ENCODE measurements at regions not wholly inside any gene's neighbourhood (a gene's known extent, or its start where the extent isn't known, plus 50 kb on each side); places are given as distances from the start of the nearest gene placed in this dataset.

DNA sequence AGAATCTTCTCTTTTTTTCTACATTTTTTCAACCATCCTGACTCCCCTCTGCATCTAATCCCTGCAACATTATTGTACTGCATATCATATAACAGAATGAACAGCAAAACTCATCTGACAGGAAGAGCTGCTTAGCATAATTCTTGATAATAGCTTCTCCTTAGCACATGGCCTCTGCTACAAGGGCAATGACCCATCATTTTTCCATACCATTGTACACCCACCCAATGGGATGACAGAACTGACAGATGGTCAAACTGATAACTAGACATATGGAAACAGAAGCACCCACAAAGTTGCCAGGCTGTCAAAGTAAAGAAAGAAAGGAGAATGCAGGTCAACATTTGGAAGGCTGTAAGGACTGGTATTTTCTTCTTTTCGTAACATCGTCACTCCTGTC, 390.4 kb upstream of the USP15 start:
- TF ChIP-seq L3MBTL2 (conservative IDR thresholded peaks at IDR 0.05): no peak
- no peak for TF ChIP-seq CTBP1 (IDR thresholded peaks at IDR 0.05; ENCODE audit: borderline replicate concordance)
- no peak for TF ChIP-seq FOXK2 (IDR thresholded peaks at IDR 0.05)
- TF ChIP-seq LEF1 (IDR thresholded peaks at IDR 0.05; ENCODE audit: borderline replicate concordance): no peak
- TF ChIP-seq ELF4 (IDR thresholded peaks at IDR 0.05): no peak
- no peak for TF ChIP-seq HDGF (IDR thresholded peaks at IDR 0.05; ENCODE audit: borderline replicate concordance)
- TF ChIP-seq SUZ12 (IDR thresholded peaks at IDR 0.05): no peak
- ChIA-PET POLR2A (no interaction called here), CTCF (no interaction called here)
- DNase-seq (ENCODE audit: extremely low spot score): no peak

DNA sequence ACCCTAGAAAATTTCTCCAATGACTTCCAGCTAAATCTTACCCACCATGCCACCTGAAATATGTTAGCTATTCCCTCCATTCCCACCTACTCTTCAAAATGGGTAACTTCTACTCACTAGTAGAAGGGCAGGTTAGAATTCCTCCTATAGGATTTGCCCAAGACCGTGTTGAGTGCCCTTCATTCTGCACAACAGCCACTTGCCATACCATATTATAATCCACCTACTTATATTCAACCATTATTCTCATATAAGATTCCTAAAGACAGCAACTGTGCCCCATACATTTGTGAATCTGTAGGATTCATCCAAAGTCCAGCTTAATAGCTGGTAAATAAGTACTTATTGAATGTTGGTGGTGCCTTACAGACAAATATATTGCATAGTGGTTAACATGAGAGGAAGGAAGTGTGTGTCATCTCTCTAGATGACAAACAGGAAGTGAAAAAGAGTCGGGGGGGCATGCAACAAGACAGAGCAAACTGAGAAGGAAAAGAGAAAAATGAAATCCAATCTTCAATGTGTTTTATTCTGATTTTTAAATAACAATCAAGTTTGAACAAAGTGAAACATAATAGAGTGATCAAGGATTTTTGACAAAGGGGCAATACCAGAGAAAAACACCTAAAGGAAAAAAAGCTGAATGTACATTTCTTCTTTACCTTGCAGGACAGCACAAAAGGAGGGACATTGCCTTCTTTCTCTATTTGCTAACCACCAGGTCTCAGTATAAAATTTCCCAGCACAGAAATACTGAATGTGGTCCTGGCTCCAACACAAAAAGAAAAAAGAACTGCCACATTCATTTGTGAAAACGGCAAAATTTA, 389.3 kb upstream of the USP15 start:
- ChIA-PET POLR2A (no interaction called here), CTCF (no interaction called here)
- no peak for DNase-seq (ENCODE audit: extremely low spot score)
- no peak for TF ChIP-seq FOXM1 (IDR thresholded peaks at IDR 0.05; ENCODE audit: borderline replicate concordance)
- TF ChIP-seq ZNF384 (IDR thresholded peaks at IDR 0.05): no peak
- TF ChIP-seq SUZ12 (IDR thresholded peaks at IDR 0.05): no peak
- no peak for TF ChIP-seq ARNT (IDR thresholded peaks at IDR 0.05)
- TF ChIP-seq SP1 (IDR thresholded peaks at IDR 0.05): no peak
- TF ChIP-seq FOXK2 (IDR thresholded peaks at IDR 0.05): no peak
- TF ChIP-seq BHLHE40 (IDR thresholded peaks at IDR 0.05; ENCODE audit: borderline replicate concordance): no peak
- TF ChIP-seq FOXA1 (IDR thresholded peaks at IDR 0.05): no peak

DNA sequence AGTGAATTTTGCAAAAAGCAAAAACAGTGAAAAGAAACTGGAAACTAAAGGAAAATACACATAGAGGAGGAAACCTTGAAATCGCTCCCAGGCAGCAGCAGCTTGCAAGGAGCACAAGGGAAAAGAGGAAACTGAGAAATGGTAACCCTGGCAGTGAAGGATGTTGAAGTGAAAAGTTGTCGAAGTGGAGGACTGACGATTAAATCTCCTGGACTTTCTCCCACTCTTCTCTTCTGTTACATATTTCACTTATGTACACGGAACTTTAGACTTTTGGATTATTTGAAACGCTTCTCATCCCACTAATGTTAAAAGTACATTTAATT, 388.8 kb upstream of the USP15 start:
- TF ChIP-seq FOXK2 (IDR thresholded peaks at IDR 0.05): no peak
- CTCF ChIA-PET: no interaction called here
- DNase-seq (ENCODE audit: extremely low spot score): no peak
- POLR2A ChIA-PET: no interaction called here

DNA sequence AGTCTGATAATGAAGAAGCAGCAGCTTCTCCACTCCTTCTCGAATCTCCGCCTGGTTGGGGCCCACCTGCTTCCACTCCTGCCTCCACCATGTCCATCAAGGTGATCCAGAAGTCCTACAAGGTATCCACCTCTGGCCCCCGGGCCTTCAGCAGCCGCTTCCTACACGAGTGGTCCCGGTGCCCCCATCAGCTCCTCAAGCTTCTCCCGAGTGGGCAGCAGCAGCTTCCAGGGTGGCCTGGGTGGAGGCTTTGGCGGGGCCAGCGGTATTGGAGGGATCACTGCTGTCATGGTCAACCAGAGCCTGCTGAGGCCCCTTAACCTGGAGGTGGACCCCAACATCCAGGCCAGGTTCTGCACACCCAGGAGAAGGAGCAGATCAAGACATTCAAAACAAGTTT, 381.0 kb upstream of the USP15 start:
- POLR2A ChIA-PET: no interaction called here
- no peak for DNase-seq (ENCODE audit: extremely low spot score)
- CTCF ChIA-PET: no interaction called here
- TF ChIP-seq TARDBP (IDR thresholded peaks at IDR 0.05): no peak
- TF ChIP-seq L3MBTL2 (conservative IDR thresholded peaks at IDR 0.05): no peak

DNA sequence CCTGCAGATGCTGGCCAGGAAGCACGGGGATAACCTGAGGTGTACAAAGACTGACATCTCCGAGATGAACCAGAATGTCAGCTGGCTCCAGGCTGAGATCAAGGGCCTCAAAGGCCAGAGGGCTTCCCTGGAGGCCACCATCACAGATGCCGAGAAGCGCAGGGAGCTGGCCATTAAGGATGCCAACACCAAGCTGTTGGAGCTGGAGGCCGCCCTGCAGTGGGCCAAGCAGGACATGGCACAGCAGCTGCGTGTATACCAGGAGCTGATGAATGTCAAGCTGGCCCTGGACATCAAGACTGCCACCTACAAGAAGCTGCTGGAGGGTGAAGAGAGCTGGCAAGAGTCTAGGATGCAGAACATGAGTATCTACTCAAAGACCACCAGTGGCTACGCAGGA, 380.0 kb upstream of the USP15 start:
- TF ChIP-seq SP1 (IDR thresholded peaks at IDR 0.05) (no peak), LEF1 (IDR thresholded peaks at IDR 0.05; ENCODE audit: borderline replicate concordance) (no peak)
- CTCF ChIA-PET: no interaction called here
- DNase-seq (ENCODE audit: extremely low spot score): no peak
- POLR2A ChIA-PET: no interaction called here

DNA sequence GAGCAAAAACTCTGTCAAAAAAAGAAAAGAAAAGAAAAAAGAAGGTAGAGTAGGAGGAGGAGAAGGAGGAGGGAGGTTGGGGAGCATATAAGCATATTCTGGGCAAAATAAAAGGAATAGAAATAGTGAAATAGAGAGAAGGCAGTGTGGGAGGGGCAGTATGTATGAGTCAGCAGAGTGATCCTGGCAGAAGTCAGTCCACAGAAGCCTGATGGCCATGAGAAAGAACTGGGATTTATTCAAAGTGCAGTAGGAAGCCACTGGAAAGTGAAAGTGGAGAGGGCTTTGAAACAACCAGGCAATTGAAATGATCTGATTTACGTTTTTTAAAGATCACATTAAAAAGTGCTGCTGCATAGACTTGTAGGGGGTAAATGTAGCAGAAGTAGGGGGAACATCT, 368.6 kb upstream of the USP15 start:
- no peak for DNase-seq (ENCODE audit: extremely low spot score)
- POLR2A ChIA-PET: no interaction called here
- TF ChIP-seq NFRKB (IDR thresholded peaks at IDR 0.05) (no peak), TARDBP (IDR thresholded peaks at IDR 0.05) (no peak), LEF1 (IDR thresholded peaks at IDR 0.05; ENCODE audit: borderline replicate concordance) (no peak), FOXK2 (IDR thresholded peaks at IDR 0.05) (no peak), ZNF384 (IDR thresholded peaks at IDR 0.05) (no peak), L3MBTL2 (conservative IDR thresholded peaks at IDR 0.05) (no peak), CTBP1 (IDR thresholded peaks at IDR 0.05; ENCODE audit: borderline replicate concordance) (no peak), FOXA1 (IDR thresholded peaks at IDR 0.05) (no peak), ELF4 (IDR thresholded peaks at IDR 0.05) (no peak), HDGF (IDR thresholded peaks at IDR 0.05; ENCODE audit: borderline replicate concordance) (no peak), SP1 (IDR thresholded peaks at IDR 0.05) (no peak), FOXM1 (IDR thresholded peaks at IDR 0.05; ENCODE audit: borderline replicate concordance) (no peak), ARNT (IDR thresholded peaks at IDR 0.05) (no peak), BHLHE40 (IDR thresholded peaks at IDR 0.05; ENCODE audit: borderline replicate concordance) (no peak), SUZ12 (IDR thresholded peaks at IDR 0.05) (no peak)
- TF ChIP-seq, protein P1, sequence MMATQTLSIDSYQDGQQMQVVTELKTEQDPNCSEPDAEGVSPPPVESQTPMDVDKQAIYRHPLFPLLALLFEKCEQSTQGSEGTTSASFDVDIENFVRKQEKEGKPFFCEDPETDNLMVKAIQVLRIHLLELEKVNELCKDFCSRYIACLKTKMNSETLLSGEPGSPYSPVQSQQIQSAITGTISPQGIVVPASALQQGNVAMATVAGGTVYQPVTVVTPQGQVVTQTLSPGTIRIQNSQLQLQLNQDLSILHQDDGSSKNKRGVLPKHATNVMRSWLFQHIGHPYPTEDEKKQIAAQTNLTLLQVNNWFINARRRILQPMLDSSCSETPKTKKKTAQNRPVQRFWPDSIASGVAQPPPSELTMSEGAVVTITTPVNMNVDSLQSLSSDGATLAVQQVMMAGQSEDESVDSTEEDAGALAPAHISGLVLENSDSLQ (IDR thresholded peaks at IDR 0.05): no peak
- CTCF ChIA-PET: no interaction called here

DNA sequence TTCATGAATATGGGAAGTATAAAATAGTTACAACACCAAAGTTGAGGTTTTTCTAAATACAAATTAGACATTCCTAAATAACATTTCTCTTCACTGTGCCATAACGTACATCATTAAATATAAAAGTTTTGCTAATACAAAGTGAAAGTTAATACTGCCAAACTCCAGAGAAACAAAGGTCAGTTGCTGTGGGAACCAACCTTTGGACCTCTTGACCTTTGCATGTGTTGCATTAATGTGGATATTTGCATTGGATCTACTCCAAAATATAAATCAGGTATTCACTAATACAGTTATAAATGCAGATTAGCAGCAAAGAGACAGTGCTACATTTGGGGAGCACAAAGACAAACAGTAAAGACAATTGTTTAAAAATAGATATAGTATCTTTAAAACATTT, 366.0 kb upstream of the USP15 start:
- no peak for DNase-seq (ENCODE audit: extremely low spot score)
- ChIA-PET POLR2A (no interaction called here), CTCF (no interaction called here)
- TF ChIP-seq NFRKB (IDR thresholded peaks at IDR 0.05): no peak
- no peak for TF ChIP-seq CTBP1 (IDR thresholded peaks at IDR 0.05; ENCODE audit: borderline replicate concordance)
- no peak for TF ChIP-seq ELF4 (IDR thresholded peaks at IDR 0.05)
- TF ChIP-seq LEF1 (IDR thresholded peaks at IDR 0.05; ENCODE audit: borderline replicate concordance): no peak
- no peak for TF ChIP-seq SP1 (IDR thresholded peaks at IDR 0.05)
- no peak for TF ChIP-seq L3MBTL2 (conservative IDR thresholded peaks at IDR 0.05)
- no peak for TF ChIP-seq FOXK2 (IDR thresholded peaks at IDR 0.05)
- TF ChIP-seq FOXA1 (IDR thresholded peaks at IDR 0.05): no peak
- TF ChIP-seq FOXM1 (IDR thresholded peaks at IDR 0.05; ENCODE audit: borderline replicate concordance): no peak
- no peak for TF ChIP-seq HDGF (IDR thresholded peaks at IDR 0.05; ENCODE audit: borderline replicate concordance)
- no peak for TF ChIP-seq SUZ12 (IDR thresholded peaks at IDR 0.05)
- TF ChIP-seq, protein P1 (IDR thresholded peaks at IDR 0.05): no peak
- TF ChIP-seq ARNT (IDR thresholded peaks at IDR 0.05): no peak
- TF ChIP-seq ZNF384 (IDR thresholded peaks at IDR 0.05): no peak
- TF ChIP-seq BHLHE40 (IDR thresholded peaks at IDR 0.05; ENCODE audit: borderline replicate concordance): no peak
- TF ChIP-seq TARDBP (IDR thresholded peaks at IDR 0.05): no peak

DNA sequence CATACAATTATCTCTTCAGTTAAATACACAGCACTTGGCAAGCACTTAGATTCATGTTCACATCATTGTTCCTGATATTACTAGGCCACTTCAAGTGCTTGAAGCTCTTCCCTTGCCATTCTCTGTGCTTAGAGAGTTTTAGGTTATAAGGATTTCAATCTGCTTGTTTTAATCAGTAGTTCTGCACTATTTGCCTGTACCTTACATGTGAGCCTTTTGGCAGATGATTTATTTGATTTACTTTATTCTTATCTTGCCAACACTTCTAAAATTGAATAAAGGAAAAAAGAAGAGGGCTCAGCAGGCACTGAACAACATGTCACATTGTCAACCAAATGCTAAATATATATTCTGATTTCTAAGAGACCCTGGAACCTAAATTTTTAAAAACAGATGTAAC, 363.8 kb upstream of the USP15 start:
- CTCF ChIA-PET: no interaction called here
- no peak for DNase-seq (ENCODE audit: extremely low spot score)
- no peak for TF ChIP-seq ARNT (IDR thresholded peaks at IDR 0.05)
- TF ChIP-seq FOXM1 (IDR thresholded peaks at IDR 0.05; ENCODE audit: borderline replicate concordance): no peak
- TF ChIP-seq TARDBP (IDR thresholded peaks at IDR 0.05): no peak
- POLR2A ChIA-PET: no interaction called here

Measured in HEK293T (cell line).